AG04450 (cell line): ENCODE measurements at regions not wholly inside any gene's neighbourhood (a gene's known extent, or its start where the extent isn't known, plus 50 kb on each side); places are given as distances from the start of the nearest gene placed in this dataset.
A peak's percentile ranks its signal among the peaks of the same experiment; 100 is the strongest.

Experiments
- CTCF ChIA-PET: fragments of 300-600, 350-600 bp; formaldehyde crosslinking; extraction: SDS; loops from one replicate; lab custom pipeline; 2022; ENCODE audit warnings: antibody characterized with exemption, inconsistent platforms; lab: Charles Lee
- POLR2A ChIA-PET: fragments of 350-600 bp; formaldehyde crosslinking; extraction: SDS; loops from one replicate; lab custom pipeline; 2021; ENCODE audit warnings: antibody characterized with exemption, inconsistent platforms; lab: Yijun Ruan, JAX
- DNase-seq: peaks from one replicate; pipeline ENCODE4 v3.0.0-alpha.2; 2011; ENCODE audit warnings: low read depth, low spot score
- H3K27ac ChIP-seq: one replicate; pipeline ENCODE4 v1.5.1; 2012; ENCODE audit warnings: low read depth, low read length, control low read depth
- H3K27me3 ChIP-seq: one replicate; pipeline ENCODE4 v1.6.0; 2012; ENCODE audit warnings: low read length; ENCODE audit not compliant: control insufficient read depth, insufficient read depth
- H3K4me3 ChIP-seq: 2 replicates; pipeline ENCODE4 v1.5.1; 2011; ENCODE audit warnings: mild to moderate bottlenecking, low read depth, low read length, control low read depth
- H3K9me3 ChIP-seq: 2 replicates; pipeline ENCODE4 v1.5.1; 2012; ENCODE audit warnings: low read length; ENCODE audit not compliant: control insufficient read depth, insufficient read depth
- CTCF ChIP-seq: IDR thresholded peaks from 2 replicates; pipeline ENCODE4 v1.5.1; 2011; ENCODE audit warnings: low read depth, low read length, control low read depth, inconsistent platforms

- no peaks in the 10 kb centered on the region for H3K9me3 ChIP-seq
- ChIA-PET POLR2A (no interaction called here), CTCF (no interaction called here)
- no peaks in the 10 kb centered on the region for H3K27me3 ChIP-seq
- no peak overlapping the region for H3K27ac ChIP-seq
- DNase-seq: no peak
- H3K4me3 ChIP-seq: no peak overlapping the region
- no peak for TF ChIP-seq CTCF
Observed at GRCh38 chr16:64449506-64449905, 672.4 kb downstream of the CDH11 start.

- DNase-seq: no peak
- Histone ChIP-seq H3K4me3 (no peak overlapping the region), H3K27me3 (no peaks in the 10 kb centered on the region), H3K9me3 (no peaks in the 10 kb centered on the region), H3K27ac (no peak overlapping the region)
- POLR2A ChIA-PET: no interaction called here
- CTCF ChIA-PET: no interaction called here
- TF ChIP-seq CTCF: no peak
Observed at GRCh38 chr16:64445649-64446048, 676.2 kb downstream of the CDH11 start.

- CTCF ChIA-PET: no interaction called here
- POLR2A ChIA-PET: no interaction called here
- DNase-seq: no peak
- TF ChIP-seq CTCF: no peak
- no peak overlapping the region for H3K27ac ChIP-seq
- H3K9me3 ChIP-seq: no peaks in the 10 kb centered on the region
- H3K4me3 ChIP-seq: no peak overlapping the region
- no peaks in the 10 kb centered on the region for H3K27me3 ChIP-seq
Observed at GRCh38 chr16:64445245-64445644, 676.6 kb downstream of the CDH11 start.

GRCh38 chr16:64440421-64440831 lies 681.4 kb downstream of the CDH11 start:
- ChIA-PET CTCF (no interaction called here), POLR2A (interaction anchor here (0.9 kb wide), 1 partner anchor 38 kb away, joined by 3 read pairs; no protein-coding TSS in a partner anchor)
- H3K27me3 ChIP-seq: no peaks in the 10 kb centered on the region
- no peak overlapping the region for H3K4me3 ChIP-seq
- no peaks in the 10 kb centered on the region for H3K9me3 ChIP-seq
- no peak for TF ChIP-seq CTCF
- H3K27ac ChIP-seq: no peak overlapping the region
- peak; percentile 90 for DNase-seq

GRCh38 chr16:64440005-64440404 lies 681.9 kb downstream of the CDH11 start:
- POLR2A ChIA-PET: interaction anchor here (0.9 kb wide), 1 partner anchor 38 kb away, joined by 3 read pairs; no protein-coding TSS in a partner anchor

More at GRCh38 chr16:64440005-64440404, 681.9 kb downstream of the CDH11 start:
- no peaks in the 10 kb centered on the region for H3K9me3 ChIP-seq
- no peak overlapping the region for H3K27ac ChIP-seq
- DNase-seq: no peak
- TF ChIP-seq CTCF: no peak
- CTCF ChIA-PET: no interaction called here
- no peaks in the 10 kb centered on the region for H3K27me3 ChIP-seq
- no peak overlapping the region for H3K4me3 ChIP-seq
